ENCODE measurements at regions not wholly inside any gene's neighbourhood (a gene's known extent, or its start where the extent isn't known, plus 50 kb on each side); places are given as distances from the start of the nearest gene placed in this dataset.

DNA sequence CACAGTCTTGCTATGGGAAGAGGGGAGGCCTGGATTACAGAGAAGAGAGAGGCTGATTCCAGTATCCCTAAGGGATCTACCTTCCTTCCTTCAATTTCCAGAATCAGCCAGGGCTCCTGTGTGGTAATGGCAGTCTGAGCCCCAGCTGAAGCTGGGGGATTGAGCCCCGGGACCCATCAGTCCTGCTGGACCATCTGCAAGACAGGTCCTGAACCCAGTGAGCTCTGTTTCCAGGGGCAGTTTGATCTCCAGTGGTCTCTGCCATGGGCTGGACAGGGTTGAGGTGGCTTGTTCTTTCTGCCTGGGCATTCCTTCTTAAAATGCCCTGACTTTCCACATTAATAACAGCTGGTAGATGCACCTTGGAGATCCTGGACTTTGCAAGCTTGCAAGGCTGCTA, 685.2 kb downstream of the TBL1XR1 start (continued):
- TF ChIP-seq GRHL2 (CRISPR knock-in tag; IDR thresholded peaks at IDR 0.05; ENCODE audit: insufficient replicate concordance, severe bottlenecking) (no peak), TP53 (CRISPR knock-in tag; IDR thresholded peaks at IDR 0.05) (no peak)

DNA sequence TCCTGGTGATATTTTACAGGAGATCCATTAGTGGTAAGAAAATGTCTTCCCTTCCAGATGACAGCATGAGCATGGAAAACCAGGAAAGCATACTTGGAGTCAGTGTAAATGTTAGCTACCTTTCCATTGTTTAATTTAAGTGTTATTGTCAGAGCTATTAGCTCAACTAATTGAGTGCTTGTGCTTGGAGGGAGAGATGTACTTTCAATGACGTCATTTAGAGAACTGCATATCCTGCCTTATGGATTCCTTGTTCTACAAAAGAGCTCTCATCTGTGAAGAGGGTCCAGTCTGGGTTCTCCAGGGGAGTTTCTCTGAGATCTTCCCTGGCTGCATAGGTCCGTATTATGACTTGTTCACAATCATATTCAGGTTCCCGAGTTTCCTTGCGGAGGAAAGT, 687.2 kb downstream of the TBL1XR1 start:
- Mint-ChIP-seq H3K27ac (no peak overlapping the region), H3K27me3 (ENCODE audit: low read depth) (peaks cover 11% of the 10 kb centered on the region), H3K36me3 (peaks cover 64% of the 10 kb centered on the region), H3K4me3 (no peak overlapping the region), H3K9me3 (peaks cover 75% of the 10 kb centered on the region), H3K4me1 (peaks cover 35% of the 10 kb centered on the region)
- ATAC-seq (no peak), DNase-seq (ENCODE audit: low spot score) (no peak)
- no peak for TF ChIP-seq FOXP1 (CRISPR knock-in tag; IDR thresholded peaks at IDR 0.05; ENCODE audit: borderline replicate concordance)
- TF ChIP-seq ZNF263 (CRISPR knock-in tag; IDR thresholded peaks at IDR 0.05; ENCODE audit: low read depth), result no peak
- no peak for TF ChIP-seq ZBTB21 (CRISPR knock-in tag; IDR thresholded peaks at IDR 0.05; ENCODE audit: borderline replicate concordance)
- TF ChIP-seq, protein P1, sequence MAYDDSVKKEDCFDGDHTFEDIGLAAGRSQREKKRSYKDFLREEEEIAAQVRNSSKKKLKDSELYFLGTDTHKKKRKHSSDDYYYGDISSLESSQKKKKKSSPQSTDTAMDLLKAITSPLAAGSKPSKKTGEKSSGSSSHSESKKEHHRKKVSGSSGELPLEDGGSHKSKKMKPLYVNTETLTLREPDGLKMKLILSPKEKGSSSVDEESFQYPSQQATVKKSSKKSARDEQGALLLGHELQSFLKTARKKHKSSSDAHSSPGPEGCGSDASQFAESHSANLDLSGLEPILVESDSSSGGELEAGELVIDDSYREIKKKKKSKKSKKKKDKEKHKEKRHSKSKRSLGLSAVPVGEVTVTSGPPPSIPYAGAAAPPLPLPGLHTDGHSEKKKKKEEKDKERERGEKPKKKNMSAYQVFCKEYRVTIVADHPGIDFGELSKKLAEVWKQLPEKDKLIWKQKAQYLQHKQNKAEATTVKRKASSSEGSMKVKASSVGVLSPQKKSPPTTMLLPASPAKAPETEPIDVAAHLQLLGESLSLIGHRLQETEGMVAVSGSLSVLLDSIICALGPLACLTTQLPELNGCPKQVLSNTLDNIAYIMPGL (CRISPR knock-in tag; IDR thresholded peaks at IDR 0.05), result no peak
- TF ChIP-seq GABPB1 (CRISPR knock-in tag; IDR thresholded peaks at IDR 0.05), result no peak
- TF ChIP-seq, protein P2, sequence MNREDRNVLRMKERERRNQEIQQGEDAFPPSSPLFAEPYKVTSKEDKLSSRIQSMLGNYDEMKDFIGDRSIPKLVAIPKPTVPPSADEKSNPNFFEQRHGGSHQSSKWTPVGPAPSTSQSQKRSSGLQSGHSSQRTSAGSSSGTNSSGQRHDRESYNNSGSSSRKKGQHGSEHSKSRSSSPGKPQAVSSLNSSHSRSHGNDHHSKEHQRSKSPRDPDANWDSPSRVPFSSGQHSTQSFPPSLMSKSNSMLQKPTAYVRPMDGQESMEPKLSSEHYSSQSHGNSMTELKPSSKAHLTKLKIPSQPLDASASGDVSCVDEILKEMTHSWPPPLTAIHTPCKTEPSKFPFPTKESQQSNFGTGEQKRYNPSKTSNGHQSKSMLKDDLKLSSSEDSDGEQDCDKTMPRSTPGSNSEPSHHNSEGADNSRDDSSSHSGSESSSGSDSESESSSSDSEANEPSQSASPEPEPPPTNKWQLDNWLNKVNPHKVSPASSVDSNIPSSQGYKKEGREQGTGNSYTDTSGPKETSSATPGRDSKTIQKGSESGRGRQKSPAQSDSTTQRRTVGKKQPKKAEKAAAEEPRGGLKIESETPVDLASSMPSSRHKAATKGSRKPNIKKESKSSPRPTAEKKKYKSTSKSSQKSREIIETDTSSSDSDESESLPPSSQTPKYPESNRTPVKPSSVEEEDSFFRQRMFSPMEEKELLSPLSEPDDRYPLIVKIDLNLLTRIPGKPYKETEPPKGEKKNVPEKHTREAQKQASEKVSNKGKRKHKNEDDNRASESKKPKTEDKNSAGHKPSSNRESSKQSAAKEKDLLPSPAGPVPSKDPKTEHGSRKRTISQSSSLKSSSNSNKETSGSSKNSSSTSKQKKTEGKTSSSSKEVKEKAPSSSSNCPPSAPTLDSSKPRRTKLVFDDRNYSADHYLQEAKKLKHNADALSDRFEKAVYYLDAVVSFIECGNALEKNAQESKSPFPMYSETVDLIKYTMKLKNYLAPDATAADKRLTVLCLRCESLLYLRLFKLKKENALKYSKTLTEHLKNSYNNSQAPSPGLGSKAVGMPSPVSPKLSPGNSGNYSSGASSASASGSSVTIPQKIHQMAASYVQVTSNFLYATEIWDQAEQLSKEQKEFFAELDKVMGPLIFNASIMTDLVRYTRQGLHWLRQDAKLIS (CRISPR knock-in tag; IDR thresholded peaks at IDR 0.05; ENCODE audit: borderline replicate concordance), result no peak
- TF ChIP-seq, protein P3, sequence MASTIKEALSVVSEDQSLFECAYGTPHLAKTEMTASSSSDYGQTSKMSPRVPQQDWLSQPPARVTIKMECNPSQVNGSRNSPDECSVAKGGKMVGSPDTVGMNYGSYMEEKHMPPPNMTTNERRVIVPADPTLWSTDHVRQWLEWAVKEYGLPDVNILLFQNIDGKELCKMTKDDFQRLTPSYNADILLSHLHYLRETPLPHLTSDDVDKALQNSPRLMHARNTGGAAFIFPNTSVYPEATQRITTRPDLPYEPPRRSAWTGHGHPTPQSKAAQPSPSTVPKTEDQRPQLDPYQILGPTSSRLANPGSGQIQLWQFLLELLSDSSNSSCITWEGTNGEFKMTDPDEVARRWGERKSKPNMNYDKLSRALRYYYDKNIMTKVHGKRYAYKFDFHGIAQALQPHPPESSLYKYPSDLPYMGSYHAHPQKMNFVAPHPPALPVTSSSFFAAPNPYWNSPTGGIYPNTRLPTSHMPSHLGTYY (CRISPR knock-in tag; IDR thresholded peaks at IDR 0.05), result no peak
- TF ChIP-seq, protein P4, sequence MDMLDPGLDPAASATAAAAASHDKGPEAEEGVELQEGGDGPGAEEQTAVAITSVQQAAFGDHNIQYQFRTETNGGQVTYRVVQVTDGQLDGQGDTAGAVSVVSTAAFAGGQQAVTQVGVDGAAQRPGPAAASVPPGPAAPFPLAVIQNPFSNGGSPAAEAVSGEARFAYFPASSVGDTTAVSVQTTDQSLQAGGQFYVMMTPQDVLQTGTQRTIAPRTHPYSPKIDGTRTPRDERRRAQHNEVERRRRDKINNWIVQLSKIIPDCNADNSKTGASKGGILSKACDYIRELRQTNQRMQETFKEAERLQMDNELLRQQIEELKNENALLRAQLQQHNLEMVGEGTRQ (CRISPR knock-in tag; IDR thresholded peaks at IDR 0.05), result no peak
- TF ChIP-seq, protein P5, sequence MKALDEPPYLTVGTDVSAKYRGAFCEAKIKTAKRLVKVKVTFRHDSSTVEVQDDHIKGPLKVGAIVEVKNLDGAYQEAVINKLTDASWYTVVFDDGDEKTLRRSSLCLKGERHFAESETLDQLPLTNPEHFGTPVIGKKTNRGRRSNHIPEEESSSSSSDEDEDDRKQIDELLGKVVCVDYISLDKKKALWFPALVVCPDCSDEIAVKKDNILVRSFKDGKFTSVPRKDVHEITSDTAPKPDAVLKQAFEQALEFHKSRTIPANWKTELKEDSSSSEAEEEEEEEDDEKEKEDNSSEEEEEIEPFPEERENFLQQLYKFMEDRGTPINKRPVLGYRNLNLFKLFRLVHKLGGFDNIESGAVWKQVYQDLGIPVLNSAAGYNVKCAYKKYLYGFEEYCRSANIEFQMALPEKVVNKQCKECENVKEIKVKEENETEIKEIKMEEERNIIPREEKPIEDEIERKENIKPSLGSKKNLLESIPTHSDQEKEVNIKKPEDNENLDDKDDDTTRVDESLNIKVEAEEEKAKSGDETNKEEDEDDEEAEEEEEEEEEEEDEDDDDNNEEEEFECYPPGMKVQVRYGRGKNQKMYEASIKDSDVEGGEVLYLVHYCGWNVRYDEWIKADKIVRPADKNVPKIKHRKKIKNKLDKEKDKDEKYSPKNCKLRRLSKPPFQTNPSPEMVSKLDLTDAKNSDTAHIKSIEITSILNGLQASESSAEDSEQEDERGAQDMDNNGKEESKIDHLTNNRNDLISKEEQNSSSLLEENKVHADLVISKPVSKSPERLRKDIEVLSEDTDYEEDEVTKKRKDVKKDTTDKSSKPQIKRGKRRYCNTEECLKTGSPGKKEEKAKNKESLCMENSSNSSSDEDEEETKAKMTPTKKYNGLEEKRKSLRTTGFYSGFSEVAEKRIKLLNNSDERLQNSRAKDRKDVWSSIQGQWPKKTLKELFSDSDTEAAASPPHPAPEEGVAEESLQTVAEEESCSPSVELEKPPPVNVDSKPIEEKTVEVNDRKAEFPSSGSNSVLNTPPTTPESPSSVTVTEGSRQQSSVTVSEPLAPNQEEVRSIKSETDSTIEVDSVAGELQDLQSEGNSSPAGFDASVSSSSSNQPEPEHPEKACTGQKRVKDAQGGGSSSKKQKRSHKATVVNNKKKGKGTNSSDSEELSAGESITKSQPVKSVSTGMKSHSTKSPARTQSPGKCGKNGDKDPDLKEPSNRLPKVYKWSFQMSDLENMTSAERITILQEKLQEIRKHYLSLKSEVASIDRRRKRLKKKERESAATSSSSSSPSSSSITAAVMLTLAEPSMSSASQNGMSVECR (CRISPR knock-in tag; IDR thresholded peaks at IDR 0.05; ENCODE audit: borderline replicate concordance), result no peak
- TF ChIP-seq MXD4 (CRISPR knock-in tag; IDR thresholded peaks at IDR 0.05; ENCODE audit: borderline replicate concordance), result no peak
- TF ChIP-seq JAZF1 (CRISPR knock-in tag; IDR thresholded peaks at IDR 0.05), result no peak
- TF ChIP-seq RORB (CRISPR knock-in tag; IDR thresholded peaks at IDR 0.05), result no peak
- TF ChIP-seq, protein P6, sequence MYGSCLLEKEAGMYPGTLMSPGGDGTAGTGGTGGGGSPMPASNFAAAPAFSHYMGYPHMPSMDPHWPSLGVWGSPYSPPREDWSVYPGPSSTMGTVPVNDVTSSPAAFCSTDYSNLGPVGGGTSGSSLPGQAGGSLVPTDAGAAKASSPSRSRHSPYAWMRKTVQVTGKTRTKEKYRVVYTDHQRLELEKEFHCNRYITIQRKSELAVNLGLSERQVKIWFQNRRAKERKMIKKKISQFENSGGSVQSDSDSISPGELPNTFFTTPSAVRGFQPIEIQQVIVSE (CRISPR knock-in tag; IDR thresholded peaks at IDR 0.05; ENCODE audit: borderline replicate concordance), result no peak
- TF ChIP-seq KAT7 (CRISPR knock-in tag; IDR thresholded peaks at IDR 0.05; ENCODE audit: borderline replicate concordance), result no peak
- TF ChIP-seq, protein P7, sequence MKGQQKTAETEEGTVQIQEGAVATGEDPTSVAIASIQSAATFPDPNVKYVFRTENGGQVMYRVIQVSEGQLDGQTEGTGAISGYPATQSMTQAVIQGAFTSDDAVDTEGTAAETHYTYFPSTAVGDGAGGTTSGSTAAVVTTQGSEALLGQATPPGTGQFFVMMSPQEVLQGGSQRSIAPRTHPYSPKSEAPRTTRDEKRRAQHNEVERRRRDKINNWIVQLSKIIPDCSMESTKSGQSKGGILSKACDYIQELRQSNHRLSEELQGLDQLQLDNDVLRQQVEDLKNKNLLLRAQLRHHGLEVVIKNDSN (CRISPR knock-in tag; IDR thresholded peaks at IDR 0.05), result no peak
- ChIA-PET POLR2A (no interaction called here), CTCF (no interaction called here)

Measured in WTC11 (cell line).